HS-5 (cell line): ENCODE measurements at regions not wholly inside any gene's neighbourhood (a gene's known extent, or its start where the extent isn't known, plus 50 kb on each side); places are given as distances from the start of the nearest gene placed in this dataset.
A peak's percentile ranks its signal among the peaks of the same experiment; 100 is the strongest.
"Not testable (repeated sequence)": the region's sequence is repeated elsewhere in the genome, so short reads cannot be mapped to it uniquely, and the experiment has no call there.

ENCODE experiments used
- DNase-seq: peaks from one replicate; pipeline ENCODE4 v3.0.0-alpha.2; 2012; ENCODE audit warnings: low read depth

- DNase-seq = not testable (repeated sequence)
These were observed 115.6 kb upstream of the MBNL1 start for GRCh38 chr3:152153115-152153514.

GRCh38 chr3:152155246-152156020, 113.3 kb upstream of the MBNL1 start:
- DNase-seq = no peak

GRCh38 chr3:152156880-152157279, 111.8 kb upstream of the MBNL1 start:
- no peak for DNase-seq

- no peak for DNase-seq
These were observed 111.4 kb upstream of the MBNL1 start for GRCh38 chr3:152157337-152157736.

GRCh38 chr3:152159328-152159727, 109.4 kb upstream of the MBNL1 start:
- DNase-seq = peak; percentile 43

- no peak for DNase-seq
These were observed 108.2 kb upstream of the MBNL1 start for GRCh38 chr3:152160350-152161011.

- no peak for DNase-seq
These were observed 96.3 kb upstream of the MBNL1 start for GRCh38 chr3:152172460-152172859.

GRCh38 chr3:152173627-152174026, 95.1 kb upstream of the MBNL1 start:
- no peak for DNase-seq

GRCh38 chr3:152174876-152175527, 93.7 kb upstream of the MBNL1 start:
- DNase-seq = no peak

- DNase-seq = peak; percentile 84
These were observed 93.2 kb upstream of the MBNL1 start for GRCh38 chr3:152175528-152175889.

GRCh38 chr3:152176241-152176640, 92.5 kb upstream of the MBNL1 start:
- no peak for DNase-seq

- no peak for DNase-seq
These were observed 91.7 kb upstream of the MBNL1 start for GRCh38 chr3:152176998-152177397.

GRCh38 chr3:152177757-152178156, 91.0 kb upstream of the MBNL1 start:
- no peak for DNase-seq

GRCh38 chr3:152183473-152183872, 85.3 kb upstream of the MBNL1 start:
- no peak for DNase-seq

- no peak for DNase-seq
These were observed 83.6 kb upstream of the MBNL1 start for GRCh38 chr3:152184971-152185686.

- DNase-seq = no peak
These were observed 82.7 kb upstream of the MBNL1 start for GRCh38 chr3:152185891-152186630.

GRCh38 chr3:152190636-152191183, 78.0 kb upstream of the MBNL1 start:
- no peak for DNase-seq

GRCh38 chr3:152192050-152192449, 76.7 kb upstream of the MBNL1 start:
- no peak for DNase-seq

GRCh38 chr3:152192936-152193672, 75.6 kb upstream of the MBNL1 start:
- no peak for DNase-seq

GRCh38 chr3:152193673-152194267, 75.0 kb upstream of the MBNL1 start:
- DNase-seq = no peak
